ENCODE measurements at regions not wholly inside any gene's neighbourhood (a gene's known extent, or its start where the extent isn't known, plus 50 kb on each side); places are given as distances from the start of the nearest gene placed in this dataset.

- no peak for DNase-seq
Observed at GRCh38 chr1:199767700-199768099, 259.8 kb upstream of the NR5A2 start.

- DNase-seq, result no peak
Observed at GRCh38 chr1:199774433-199775089, 252.9 kb upstream of the NR5A2 start.

GRCh38 chr1:199776768-199777497 lies 250.6 kb upstream of the NR5A2 start:
- DNase-seq, result no peak

- DNase-seq, result no peak
Observed at GRCh38 chr1:199778324-199778955, 249.1 kb upstream of the NR5A2 start.

- no peak for DNase-seq
Observed at GRCh38 chr1:199780091-199780490, 247.4 kb upstream of the NR5A2 start.

- no peak for DNase-seq
Observed at GRCh38 chr1:199780948-199781670, 246.4 kb upstream of the NR5A2 start.

GRCh38 chr1:199784138-199784895 lies 243.2 kb upstream of the NR5A2 start:
- no peak for DNase-seq

GRCh38 chr1:199786695-199787094 lies 240.8 kb upstream of the NR5A2 start:
- no peak for DNase-seq

GRCh38 chr1:199789141-199789540 lies 238.4 kb upstream of the NR5A2 start:
- no peak for DNase-seq

GRCh38 chr1:199791495-199791894 lies 236.0 kb upstream of the NR5A2 start:
- DNase-seq, result no peak

GRCh38 chr1:199792874-199793273 lies 234.6 kb upstream of the NR5A2 start:
- DNase-seq, result no peak

GRCh38 chr1:199794105-199794863 lies 233.2 kb upstream of the NR5A2 start:
- no peak for DNase-seq

- no peak for DNase-seq
Observed at GRCh38 chr1:199799116-199799515, 228.4 kb upstream of the NR5A2 start.

- DNase-seq, result no peak
Observed at GRCh38 chr1:199804526-199804925, 223.0 kb upstream of the NR5A2 start.

- no peak for DNase-seq
Observed at GRCh38 chr1:199808110-199808870, 219.2 kb upstream of the NR5A2 start.

GRCh38 chr1:199809311-199809710 lies 218.2 kb upstream of the NR5A2 start:
- no peak for DNase-seq

GRCh38 chr1:199811163-199811562 lies 216.3 kb upstream of the NR5A2 start:
- DNase-seq, result no peak

- no peak for DNase-seq
Observed at GRCh38 chr1:199813198-199813597, 214.3 kb upstream of the NR5A2 start.

- DNase-seq, result no peak
Observed at GRCh38 chr1:199815947-199816346, 211.6 kb upstream of the NR5A2 start.

- no peak for DNase-seq
Observed at GRCh38 chr1:199817266-199817665, 210.2 kb upstream of the NR5A2 start.
